ENCODE measurements at regions not wholly inside any gene's neighbourhood (a gene's known extent, or its start where the extent isn't known, plus 50 kb on each side); places are given as distances from the start of the nearest gene placed in this dataset.

- H3K4me3 ChIP-seq (ENCODE audit: low read length): no peak overlapping the region
Measured at GRCh38 chr10:131544495-131544894, 233.0 kb upstream of the TCERG1L start.

GRCh38 chr10:131546086-131546810, 234.7 kb upstream of the TCERG1L start:
- Histone ChIP-seq H3K27me3 (ENCODE audit: control insufficient read depth, insufficient read depth, low read length) (no peaks in the 10 kb centered on the region), H3K4me1 (ENCODE audit: control insufficient read depth, low read depth, low read length) (no peaks in the 10 kb centered on the region), H3K4me3 (ENCODE audit: low read length) (no peak overlapping the region), H3K9ac (ENCODE audit: low read length) (no peak overlapping the region), H3K9me3 (ENCODE audit: control insufficient read depth, low read depth, low read length) (no peaks in the 10 kb centered on the region), H3K36me3 (ENCODE audit: control insufficient read depth, low read depth, low read length) (no peaks in the 10 kb centered on the region), H3K27ac (ENCODE audit: low read length) (no peak overlapping the region)

More at GRCh38 chr10:131544495-131544894, 233.0 kb upstream of the TCERG1L start:
- Histone ChIP-seq H3K4me1 (ENCODE audit: control insufficient read depth, low read depth, low read length) (no peaks in the 10 kb centered on the region), H3K36me3 (ENCODE audit: control insufficient read depth, low read depth, low read length) (no peaks in the 10 kb centered on the region), H3K9ac (ENCODE audit: low read length) (no peak overlapping the region), H3K27ac (ENCODE audit: low read length) (no peak overlapping the region), H3K9me3 (ENCODE audit: control insufficient read depth, low read depth, low read length) (no peaks in the 10 kb centered on the region), H3K27me3 (ENCODE audit: control insufficient read depth, insufficient read depth, low read length) (no peaks in the 10 kb centered on the region)

- no peak overlapping the region for H3K4me3 ChIP-seq (ENCODE audit: low read length)
- no peaks in the 10 kb centered on the region for H3K27me3 ChIP-seq (ENCODE audit: control insufficient read depth, insufficient read depth, low read length)
- H3K9ac ChIP-seq (ENCODE audit: low read length): no peak overlapping the region
- no peak overlapping the region for H3K27ac ChIP-seq (ENCODE audit: low read length)
- H3K9me3 ChIP-seq (ENCODE audit: control insufficient read depth, low read depth, low read length): no peaks in the 10 kb centered on the region
- no peaks in the 10 kb centered on the region for H3K4me1 ChIP-seq (ENCODE audit: control insufficient read depth, low read depth, low read length)
- no peaks in the 10 kb centered on the region for H3K36me3 ChIP-seq (ENCODE audit: control insufficient read depth, low read depth, low read length)
Measured at GRCh38 chr10:131547129-131547799, 235.7 kb upstream of the TCERG1L start.

- Histone ChIP-seq H3K4me1 (ENCODE audit: control insufficient read depth, low read depth, low read length) (no peaks in the 10 kb centered on the region), H3K36me3 (ENCODE audit: control insufficient read depth, low read depth, low read length) (no peaks in the 10 kb centered on the region), H3K4me3 (ENCODE audit: low read length) (no peak overlapping the region), H3K27me3 (ENCODE audit: control insufficient read depth, insufficient read depth, low read length) (no peaks in the 10 kb centered on the region), H3K9ac (ENCODE audit: low read length) (no peak overlapping the region), H3K9me3 (ENCODE audit: control insufficient read depth, low read depth, low read length) (no peaks in the 10 kb centered on the region), H3K27ac (ENCODE audit: low read length) (no peak overlapping the region)
Measured at GRCh38 chr10:131548176-131548575, 236.7 kb upstream of the TCERG1L start.

GRCh38 chr10:131549116-131549515, 237.6 kb upstream of the TCERG1L start:
- H3K9me3 ChIP-seq (ENCODE audit: control insufficient read depth, low read depth, low read length): no peaks in the 10 kb centered on the region
- no peaks in the 10 kb centered on the region for H3K27me3 ChIP-seq (ENCODE audit: control insufficient read depth, insufficient read depth, low read length)

GRCh38 chr10:131553121-131553520, 241.6 kb upstream of the TCERG1L start:
- H3K27ac ChIP-seq (ENCODE audit: low read length): no peak overlapping the region
- no peaks in the 10 kb centered on the region for H3K36me3 ChIP-seq (ENCODE audit: control insufficient read depth, low read depth, low read length)
- H3K4me3 ChIP-seq (ENCODE audit: low read length): no peak overlapping the region
- H3K9me3 ChIP-seq (ENCODE audit: control insufficient read depth, low read depth, low read length): no peaks in the 10 kb centered on the region
- no peaks in the 10 kb centered on the region for H3K4me1 ChIP-seq (ENCODE audit: control insufficient read depth, low read depth, low read length)
- H3K27me3 ChIP-seq (ENCODE audit: control insufficient read depth, insufficient read depth, low read length): no peaks in the 10 kb centered on the region
- no peak overlapping the region for H3K9ac ChIP-seq (ENCODE audit: low read length)

More at GRCh38 chr10:131549116-131549515, 237.6 kb upstream of the TCERG1L start:
- Histone ChIP-seq H3K27ac (ENCODE audit: low read length) (no peak overlapping the region), H3K36me3 (ENCODE audit: control insufficient read depth, low read depth, low read length) (no peaks in the 10 kb centered on the region), H3K9ac (ENCODE audit: low read length) (no peak overlapping the region), H3K4me1 (ENCODE audit: control insufficient read depth, low read depth, low read length) (no peaks in the 10 kb centered on the region), H3K4me3 (ENCODE audit: low read length) (no peak overlapping the region)

- Histone ChIP-seq H3K4me1 (ENCODE audit: control insufficient read depth, low read depth, low read length) (no peaks in the 10 kb centered on the region), H3K27ac (ENCODE audit: low read length) (no peak overlapping the region), H3K27me3 (ENCODE audit: control insufficient read depth, insufficient read depth, low read length) (no peaks in the 10 kb centered on the region), H3K9me3 (ENCODE audit: control insufficient read depth, low read depth, low read length) (no peaks in the 10 kb centered on the region), H3K9ac (ENCODE audit: low read length) (no peak overlapping the region), H3K36me3 (ENCODE audit: control insufficient read depth, low read depth, low read length) (no peaks in the 10 kb centered on the region), H3K4me3 (ENCODE audit: low read length) (no peak overlapping the region)
Measured at GRCh38 chr10:131553581-131553980, 242.1 kb upstream of the TCERG1L start.

- Histone ChIP-seq H3K27me3 (ENCODE audit: control insufficient read depth, insufficient read depth, low read length) (no peaks in the 10 kb centered on the region), H3K36me3 (ENCODE audit: control insufficient read depth, low read depth, low read length) (no peaks in the 10 kb centered on the region), H3K9me3 (ENCODE audit: control insufficient read depth, low read depth, low read length) (no peaks in the 10 kb centered on the region), H3K9ac (ENCODE audit: low read length) (no peak overlapping the region), H3K4me3 (ENCODE audit: low read length) (no peak overlapping the region), H3K27ac (ENCODE audit: low read length) (no peak overlapping the region), H3K4me1 (ENCODE audit: control insufficient read depth, low read depth, low read length) (no peaks in the 10 kb centered on the region)
Measured at GRCh38 chr10:131554821-131555220, 243.3 kb upstream of the TCERG1L start.

GRCh38 chr10:131555406-131555805, 243.9 kb upstream of the TCERG1L start:
- H3K9me3 ChIP-seq (ENCODE audit: control insufficient read depth, low read depth, low read length): no peaks in the 10 kb centered on the region
- H3K27ac ChIP-seq (ENCODE audit: low read length): no peak overlapping the region
- no peaks in the 10 kb centered on the region for H3K36me3 ChIP-seq (ENCODE audit: control insufficient read depth, low read depth, low read length)
- H3K4me3 ChIP-seq (ENCODE audit: low read length): no peak overlapping the region
- no peak overlapping the region for H3K9ac ChIP-seq (ENCODE audit: low read length)
- H3K27me3 ChIP-seq (ENCODE audit: control insufficient read depth, insufficient read depth, low read length): no peaks in the 10 kb centered on the region
- H3K4me1 ChIP-seq (ENCODE audit: control insufficient read depth, low read depth, low read length): peaks cover 4% of the 10 kb centered on the region

- peaks cover 4% of the 10 kb centered on the region for H3K4me1 ChIP-seq (ENCODE audit: control insufficient read depth, low read depth, low read length)
- H3K27ac ChIP-seq (ENCODE audit: low read length): no peak overlapping the region
- no peaks in the 10 kb centered on the region for H3K9me3 ChIP-seq (ENCODE audit: control insufficient read depth, low read depth, low read length)
- H3K36me3 ChIP-seq (ENCODE audit: control insufficient read depth, low read depth, low read length): no peaks in the 10 kb centered on the region
- no peaks in the 10 kb centered on the region for H3K27me3 ChIP-seq (ENCODE audit: control insufficient read depth, insufficient read depth, low read length)
- no peak overlapping the region for H3K9ac ChIP-seq (ENCODE audit: low read length)
- no peak overlapping the region for H3K4me3 ChIP-seq (ENCODE audit: low read length)
Measured at GRCh38 chr10:131556061-131556896, 244.8 kb upstream of the TCERG1L start.

- Histone ChIP-seq H3K9ac (ENCODE audit: low read length) (no peak overlapping the region), H3K4me3 (ENCODE audit: low read length) (no peak overlapping the region), H3K4me1 (ENCODE audit: control insufficient read depth, low read depth, low read length) (peaks cover 4% of the 10 kb centered on the region), H3K9me3 (ENCODE audit: control insufficient read depth, low read depth, low read length) (no peaks in the 10 kb centered on the region), H3K27ac (ENCODE audit: low read length) (no peak overlapping the region), H3K36me3 (ENCODE audit: control insufficient read depth, low read depth, low read length) (no peaks in the 10 kb centered on the region), H3K27me3 (ENCODE audit: control insufficient read depth, insufficient read depth, low read length) (no peaks in the 10 kb centered on the region)
Measured at GRCh38 chr10:131556897-131557495, 245.5 kb upstream of the TCERG1L start.

Data from iPS-18a (cell line).